ENCODE measurements at regions not wholly inside any gene's neighbourhood (a gene's known extent, or its start where the extent isn't known, plus 50 kb on each side); places are given as distances from the start of the nearest gene placed in this dataset.

- Histone ChIP-seq H2AFZ (ENCODE audit: low read depth, low read length) (no peak overlapping the region), H3K79me2 (replicated peaks; ENCODE audit: insufficient read depth, low read length) (no peaks in the 10 kb centered on the region), H4K20me1 (ENCODE audit: insufficient read depth) (no peaks in the 10 kb centered on the region), H3K4me2 (ENCODE audit: low read length) (no peak overlapping the region), H3K9me3 (ENCODE audit: low read length) (no peaks in the 10 kb centered on the region), H3K36me3 (ENCODE audit: insufficient read depth, low read length) (no peaks in the 10 kb centered on the region), H3K4me3 (ENCODE audit: low read length) (no peak overlapping the region), H3K27me3 (ENCODE audit: insufficient read depth, low read depth, low read length) (no peaks in the 10 kb centered on the region), H3K9me2 (ENCODE audit: insufficient read depth, low read length) (no peaks in the 10 kb centered on the region), H3K9ac (ENCODE audit: low read length) (no peak overlapping the region), H3K27ac (ENCODE audit: low read length) (no peak overlapping the region), H3F3A (ENCODE audit: insufficient read depth, low read length, poor library complexity, severe bottlenecking) (no peaks in the 10 kb centered on the region)
- TF ChIP-seq POLR2AphosphoS5 (IDR thresholded peaks at IDR 0.05): no peak
- TF ChIP-seq MXI1 (conservative IDR thresholded peaks at IDR 0.05; ENCODE audit: poor library complexity, severe bottlenecking): no peak
- TF ChIP-seq, protein P1, sequence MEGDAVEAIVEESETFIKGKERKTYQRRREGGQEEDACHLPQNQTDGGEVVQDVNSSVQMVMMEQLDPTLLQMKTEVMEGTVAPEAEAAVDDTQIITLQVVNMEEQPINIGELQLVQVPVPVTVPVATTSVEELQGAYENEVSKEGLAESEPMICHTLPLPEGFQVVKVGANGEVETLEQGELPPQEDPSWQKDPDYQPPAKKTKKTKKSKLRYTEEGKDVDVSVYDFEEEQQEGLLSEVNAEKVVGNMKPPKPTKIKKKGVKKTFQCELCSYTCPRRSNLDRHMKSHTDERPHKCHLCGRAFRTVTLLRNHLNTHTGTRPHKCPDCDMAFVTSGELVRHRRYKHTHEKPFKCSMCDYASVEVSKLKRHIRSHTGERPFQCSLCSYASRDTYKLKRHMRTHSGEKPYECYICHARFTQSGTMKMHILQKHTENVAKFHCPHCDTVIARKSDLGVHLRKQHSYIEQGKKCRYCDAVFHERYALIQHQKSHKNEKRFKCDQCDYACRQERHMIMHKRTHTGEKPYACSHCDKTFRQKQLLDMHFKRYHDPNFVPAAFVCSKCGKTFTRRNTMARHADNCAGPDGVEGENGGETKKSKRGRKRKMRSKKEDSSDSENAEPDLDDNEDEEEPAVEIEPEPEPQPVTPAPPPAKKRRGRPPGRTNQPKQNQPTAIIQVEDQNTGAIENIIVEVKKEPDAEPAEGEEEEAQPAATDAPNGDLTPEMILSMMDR (IDR thresholded peaks at IDR 0.05; ENCODE audit: poor library complexity, severe bottlenecking): no peak
- TF ChIP-seq SMC3 (conservative IDR thresholded peaks at IDR 0.05; ENCODE audit: poor library complexity): no peak
- no peak for TF ChIP-seq REST (IDR thresholded peaks at IDR 0.05; ENCODE audit: borderline replicate concordance)
- TF ChIP-seq EP300 (conservative IDR thresholded peaks at IDR 0.05; ENCODE audit: poor library complexity, severe bottlenecking): no peak
- TF ChIP-seq EZH2 (IDR thresholded peaks at IDR 0.05; ENCODE audit: borderline replicate concordance, insufficient read depth, low read length, poor library complexity, severe bottlenecking): no peak
- no peak for TF ChIP-seq TAF1 (IDR thresholded peaks at IDR 0.05; ENCODE audit: low read depth)
- TF ChIP-seq RAD21 (conservative IDR thresholded peaks at IDR 0.05): no peak
These were observed 308.7 kb downstream of the GBA3 start for GRCh38 chr4:23001478-23001877.

GRCh38 chr4:22999419-22999818 is 306.7 kb downstream of the GBA3 start:
- H2AFZ ChIP-seq (ENCODE audit: low read depth, low read length): no peak overlapping the region
- H3K4me2 ChIP-seq (ENCODE audit: low read length): no peak overlapping the region
- no peaks in the 10 kb centered on the region for H3K9me3 ChIP-seq (ENCODE audit: low read length)
- H3K79me2 ChIP-seq (replicated peaks; ENCODE audit: insufficient read depth, low read length): no peaks in the 10 kb centered on the region
- TF ChIP-seq EZH2 (IDR thresholded peaks at IDR 0.05; ENCODE audit: borderline replicate concordance, insufficient read depth, low read length, poor library complexity, severe bottlenecking) (no peak), REST (IDR thresholded peaks at IDR 0.05; ENCODE audit: borderline replicate concordance) (no peak), EP300 (conservative IDR thresholded peaks at IDR 0.05; ENCODE audit: poor library complexity, severe bottlenecking) (no peak), TAF1 (IDR thresholded peaks at IDR 0.05; ENCODE audit: low read depth) (no peak), POLR2AphosphoS5 (IDR thresholded peaks at IDR 0.05) (no peak), SMC3 (conservative IDR thresholded peaks at IDR 0.05; ENCODE audit: poor library complexity) (no peak), MXI1 (conservative IDR thresholded peaks at IDR 0.05; ENCODE audit: poor library complexity, severe bottlenecking) (no peak)
- TF ChIP-seq, protein P1 (IDR thresholded peaks at IDR 0.05; ENCODE audit: poor library complexity, severe bottlenecking): no peak
- no peaks in the 10 kb centered on the region for H3K9me2 ChIP-seq (ENCODE audit: insufficient read depth, low read length)
- H3K4me3 ChIP-seq (ENCODE audit: low read length): no peak overlapping the region
- H4K20me1 ChIP-seq (ENCODE audit: insufficient read depth): no peaks in the 10 kb centered on the region
- H3K36me3 ChIP-seq (ENCODE audit: insufficient read depth, low read length): no peaks in the 10 kb centered on the region
- H3K27ac ChIP-seq (ENCODE audit: low read length): no peak overlapping the region
- no peak overlapping the region for H3K9ac ChIP-seq (ENCODE audit: low read length)
- H3F3A ChIP-seq (ENCODE audit: insufficient read depth, low read length, poor library complexity, severe bottlenecking): no peaks in the 10 kb centered on the region
- H3K27me3 ChIP-seq (ENCODE audit: insufficient read depth, low read depth, low read length): no peaks in the 10 kb centered on the region

All from neural cell (in vitro differentiated cells).